ENCODE measurements at regions not wholly inside any gene's neighbourhood (a gene's known extent, or its start where the extent isn't known, plus 50 kb on each side); places are given as distances from the start of the nearest gene placed in this dataset.

DNA sequence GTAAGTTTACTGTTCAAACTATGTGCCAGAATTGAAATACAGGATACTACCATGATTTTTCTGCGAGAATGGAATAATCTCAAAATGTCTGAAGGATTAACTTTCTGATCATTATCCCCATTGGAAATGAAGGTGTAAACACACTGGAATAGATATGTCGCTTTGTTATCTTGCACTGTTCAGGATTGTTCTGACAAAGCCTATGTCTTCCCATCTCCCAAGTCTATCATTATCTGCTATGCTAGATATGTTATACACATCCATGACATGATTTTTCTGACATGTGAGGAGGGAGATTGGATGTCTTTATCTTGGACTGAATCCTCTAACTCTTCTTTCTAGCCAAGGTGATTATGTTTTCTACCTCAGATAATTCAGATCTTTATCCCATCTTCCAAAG is 1239.3 kb upstream of the ADGRL4 start:
- Histone ChIP-seq H3K18ac (ENCODE audit: extremely low read depth, low read length) (no peak overlapping the region), H3K4ac (replicated peaks; ENCODE audit: insufficient read length, low read depth, low read length) (no peak overlapping the region), H3K9ac (replicated peaks in 1 of 4; ENCODE audit: extremely low read depth in 1 of 4, low read depth in 3 of 4, low read length in 3 of 4) (no peak overlapping the region), H3K4me2 (ENCODE audit: insufficient read depth in 1 of 2, low read depth in 2 of 2, low read length in 2 of 2) (no peak overlapping the region), H3K4me1 (replicated peaks in 1 of 4; ENCODE audit: control insufficient read depth in 3 of 4, insufficient read depth in 4 of 4, low read length in 3 of 4) (no peaks in the 10 kb centered on the region), H3K9me3 (ENCODE audit: insufficient read depth in 2 of 2, low read depth in 1 of 2, low read length in 1 of 2) (peaks cover 0 to 6% of the 10 kb centered on the region in 2 experiments; a peak in 2 of 4 replicates), H3K4me3 (ENCODE audit: extremely low read depth in 1 of 4, insufficient read depth in 2 of 4, low read depth in 3 of 4, low read length in 4 of 4) (no peak overlapping the region), H4K20me1 (replicated peaks in 1 of 2; ENCODE audit: control insufficient read depth in 1 of 2, insufficient read depth in 2 of 2, low read length in 2 of 2) (no peaks in the 10 kb centered on the region), H3K36me3 (ENCODE audit: control insufficient read depth in 2 of 4, insufficient read depth in 4 of 4, low read length in 3 of 4) (no peaks in the 10 kb centered on the region), H2BK20ac (ENCODE audit: low read length) (no peak overlapping the region), H3K27me3 (replicated peaks in 1 of 4; ENCODE audit: control insufficient read depth in 3 of 4, extremely low read depth in 1 of 4, insufficient read depth in 3 of 4, low read length in 3 of 4) (no peaks in the 10 kb centered on the region), H2AFZ (ENCODE audit: low read length) (no peak overlapping the region), H4K8ac (ENCODE audit: extremely low read depth, insufficient read depth, low read length) (no peak overlapping the region), H3K23me2 (ENCODE audit: low read depth, low read length) (no peaks in the 10 kb centered on the region), H3K79me2 (ENCODE audit: control insufficient read depth in 1 of 2, insufficient read depth in 2 of 2, low read length in 2 of 2) (no peaks in the 10 kb centered on the region), H3K23ac (ENCODE audit: insufficient read length) (no peak overlapping the region), H3K56ac (replicated peaks; ENCODE audit: insufficient read length, low read depth, low read length) (no peak overlapping the region), H3K14ac (ENCODE audit: insufficient read length) (no peak overlapping the region), H2AK5ac (ENCODE audit: low read depth, low read length) (no peak overlapping the region), H2BK15ac (ENCODE audit: low read length) (no peak overlapping the region), H4K5ac (ENCODE audit: insufficient read length, low read depth, low read length) (no peak overlapping the region), H2BK5ac (ENCODE audit: low read depth, low read length) (no peak overlapping the region), H4K91ac (replicated peaks; ENCODE audit: insufficient read length, low read length) (no peak overlapping the region), H2BK12ac (ENCODE audit: low read depth, low read length) (no peak overlapping the region), H3K27ac (ENCODE audit: low read depth, low read length) (no peak overlapping the region), H2BK120ac (replicated peaks; ENCODE audit: low read depth, low read length) (no peak overlapping the region), H3K79me1 (ENCODE audit: low read depth, low read length) (no peaks in the 10 kb centered on the region)
- DNase-seq (ENCODE audit: low read depth in 1 of 2, low spot score in 2 of 2) (no peak), FAIRE-seq (no peak)
- POLR2A ChIA-PET (ENCODE audit: partially characterized antibody), result no interaction called here
- WGBS, 2 experiments (ENCODE audit: extremely low coverage in 1 of 2, insufficient coverage in 1 of 2, insufficient read length in 1 of 2, insufficient replicate concordance in 2 of 2, low coverage in 1 of 2, low lambda C conversion rate in 2 of 2, missing lambda C conversion rate in 1 of 2), result 87% methylated on average over 2 of the region's 2 CpGs; no CpG with 5 or more reads in 1 of the 2 experiments
- CTCF ChIA-PET (ENCODE audit: partially characterized antibody), result interaction anchor here (0.9 kb wide), 1 partner anchor 13 kb away, joined by 3 read pairs; no protein-coding TSS in a partner anchor
- TF ChIP-seq CTBP2 (IDR thresholded peaks at IDR 0.05; ENCODE audit: borderline replicate concordance, insufficient read depth, insufficient read length, low read length) (no peak), SIRT6 (IDR thresholded peaks at IDR 0.05; ENCODE audit: low read length) (no peak), BRCA1 (IDR thresholded peaks at IDR 0.05; ENCODE audit: low read depth, low read length) (no peak), TEAD4 (IDR thresholded peaks at IDR 0.05; ENCODE audit: low read depth, low read length) (no peak), CREB1 (IDR thresholded peaks at IDR 0.05) (no peak), TBP (IDR thresholded peaks at IDR 0.05; ENCODE audit: low read depth, low read length) (no peak), KDM4A (IDR thresholded peaks at IDR 0.05; ENCODE audit: low read depth, low read length, severe bottlenecking) (no peak)

Data from H1 (cell line).